ENCODE measurements at regions not wholly inside any gene's neighbourhood (a gene's known extent, or its start where the extent isn't known, plus 50 kb on each side); places are given as distances from the start of the nearest gene placed in this dataset.
"Not testable (repeated sequence)": the region's sequence is repeated elsewhere in the genome, so short reads cannot be mapped to it uniquely, and the experiment has no call there.

GRCh38 chr7:49486974-49487829, 286.2 kb upstream of the VWC2 start:
- TF ChIP-seq CTCF (IDR thresholded peaks at IDR 0.05): no peak
- Histone ChIP-seq H3K36me3 (no peaks in the 10 kb centered on the region), H3K27me3 (no peaks in the 10 kb centered on the region), H3K4me1 (no peaks in the 10 kb centered on the region), H3K27ac (no peak overlapping the region), H3K4me3 (no peak overlapping the region), H3K9me3 (no peaks in the 10 kb centered on the region)
- DNase-seq: no peak
- intact Hi-C loops (cut with DNase I; ENCODE audit: low total_unique reads): no loop called here

GRCh38 chr7:49487830-49488140, 285.7 kb upstream of the VWC2 start:
- TF ChIP-seq CTCF (IDR thresholded peaks at IDR 0.05): no peak
- intact Hi-C loops (cut with DNase I; ENCODE audit: low total_unique reads): no loop called here
- no peaks in the 10 kb centered on the region for H3K9me3 ChIP-seq
- H3K36me3 ChIP-seq: no peaks in the 10 kb centered on the region
- H3K27ac ChIP-seq: no peak overlapping the region
- H3K4me1 ChIP-seq: no peaks in the 10 kb centered on the region
- no peak overlapping the region for H3K4me3 ChIP-seq
- no peak for DNase-seq
- no peaks in the 10 kb centered on the region for H3K27me3 ChIP-seq

GRCh38 chr7:49488573-49488972, 284.9 kb upstream of the VWC2 start:
- no peaks in the 10 kb centered on the region for H3K36me3 ChIP-seq
- H3K27me3 ChIP-seq: no peaks in the 10 kb centered on the region
- no peak for TF ChIP-seq CTCF (IDR thresholded peaks at IDR 0.05)
- intact Hi-C loops (cut with DNase I; ENCODE audit: low total_unique reads): no loop called here
- no peak for DNase-seq
- H3K4me3 ChIP-seq: no peak overlapping the region
- H3K27ac ChIP-seq: no peak overlapping the region
- no peaks in the 10 kb centered on the region for H3K9me3 ChIP-seq
- H3K4me1 ChIP-seq: no peaks in the 10 kb centered on the region

GRCh38 chr7:49497471-49497870, 276.0 kb upstream of the VWC2 start:
- no peak for DNase-seq
- Histone ChIP-seq H3K36me3 (no peaks in the 10 kb centered on the region), H3K27me3 (no peaks in the 10 kb centered on the region), H3K4me3 (no peak overlapping the region), H3K9me3 (no peaks in the 10 kb centered on the region), H3K4me1 (no peaks in the 10 kb centered on the region), H3K27ac (no peak overlapping the region)
- intact Hi-C loops (cut with DNase I; ENCODE audit: low total_unique reads): no loop called here
- no peak for TF ChIP-seq CTCF (IDR thresholded peaks at IDR 0.05)

GRCh38 chr7:49500741-49501140, 272.7 kb upstream of the VWC2 start:
- TF ChIP-seq CTCF (IDR thresholded peaks at IDR 0.05): no peak
- DNase-seq: no peak
- H3K9me3 ChIP-seq: no peaks in the 10 kb centered on the region
- no peaks in the 10 kb centered on the region for H3K4me1 ChIP-seq
- no peak overlapping the region for H3K4me3 ChIP-seq
- intact Hi-C loops (cut with DNase I; ENCODE audit: low total_unique reads): no loop called here
- no peaks in the 10 kb centered on the region for H3K36me3 ChIP-seq
- no peak overlapping the region for H3K27ac ChIP-seq
- no peaks in the 10 kb centered on the region for H3K27me3 ChIP-seq

- H3K27ac ChIP-seq; H3K9me3 ChIP-seq; H3K4me1 ChIP-seq; DNase-seq; H3K36me3 ChIP-seq; H3K4me3 ChIP-seq; intact Hi-C loops (cut with DNase I; ENCODE audit: low total_unique reads); H3K27me3 ChIP-seq: not testable (repeated sequence)
These were observed 266.2 kb upstream of the VWC2 start for GRCh38 chr7:49507206-49507605.

All from tibial artery (tissue), 4 donors.